Stimulated activated effector memory CD8-positive, alpha-beta T cell treated with anti-CD3 and anti-CD28 coated beads, Interleukin-12 subunit alpha, Interleukin-12 subunit beta, amount 100 ng/mL, for 72 hours (primary cell): ENCODE measurements at regions not wholly inside any gene's neighbourhood (a gene's known extent, or its start where the extent isn't known, plus 50 kb on each side); places are given as distances from the start of the nearest gene placed in this dataset.
"Not testable (repeated sequence)": the region's sequence is repeated elsewhere in the genome, so short reads cannot be mapped to it uniquely, and the experiment has no call there.

Source experiments
- ATAC-seq: fragments of 150-1000 bp; cut with Tn5 transposase; 2 replicates; pipeline ENCODE4 v1.10.0; 2021
- DNase-seq, 2 donors: peaks; one replicate each; pipeline ENCODE4 v3.0.0; 2021 to 2022; ENCODE audit warnings: low spot score in 2 of 2
- H3K27ac Mint-ChIP-seq: one replicate; pipeline ENCODE4 v1.8.0; 2022; ENCODE audit warnings: mild to moderate bottlenecking, mixed read lengths
- H3K36me3 Mint-ChIP-seq: one replicate; pipeline ENCODE4 v1.8.0; 2022; ENCODE audit warnings: mild to moderate bottlenecking, mixed read lengths
- H3K4me1 Mint-ChIP-seq: one replicate; pipeline ENCODE4 v1.8.0; 2022; ENCODE audit warnings: mixed read lengths
- H3K4me3 Mint-ChIP-seq: one replicate; pipeline ENCODE4 v1.8.0; 2022; ENCODE audit warnings: mild to moderate bottlenecking, mixed read lengths
- H3K9me3 Mint-ChIP-seq: one replicate; pipeline ENCODE4 v1.8.0; 2022; ENCODE audit warnings: mixed read lengths

DNA sequence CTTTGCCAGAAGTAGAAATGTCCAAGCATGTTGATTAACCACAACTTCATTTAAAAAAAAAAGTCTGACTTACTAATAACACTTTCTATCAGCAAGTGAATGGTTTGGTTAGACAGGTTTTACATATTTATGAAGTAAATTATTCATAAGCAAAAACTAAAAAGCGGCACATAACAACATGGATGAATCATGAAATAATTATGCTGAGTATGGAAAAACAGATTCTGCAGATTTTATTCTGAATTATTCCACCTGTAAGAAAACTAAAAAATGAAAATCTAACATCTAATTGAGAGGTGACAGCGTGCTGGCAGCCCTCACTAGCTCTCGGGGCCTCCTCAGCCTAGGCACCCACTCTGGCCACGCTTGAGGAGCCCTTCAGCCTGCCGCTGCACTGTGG lies 173.5 kb downstream of the ADAM29 start:
- Mint-ChIP-seq H3K27ac (no peak overlapping the region), H3K4me3 (no peak overlapping the region), H3K4me1 (no peaks in the 10 kb centered on the region), H3K9me3 (peaks cover 8% of the 10 kb centered on the region), H3K36me3 (no peaks in the 10 kb centered on the region)
- DNase-seq (no peak), ATAC-seq (no peak)

DNA sequence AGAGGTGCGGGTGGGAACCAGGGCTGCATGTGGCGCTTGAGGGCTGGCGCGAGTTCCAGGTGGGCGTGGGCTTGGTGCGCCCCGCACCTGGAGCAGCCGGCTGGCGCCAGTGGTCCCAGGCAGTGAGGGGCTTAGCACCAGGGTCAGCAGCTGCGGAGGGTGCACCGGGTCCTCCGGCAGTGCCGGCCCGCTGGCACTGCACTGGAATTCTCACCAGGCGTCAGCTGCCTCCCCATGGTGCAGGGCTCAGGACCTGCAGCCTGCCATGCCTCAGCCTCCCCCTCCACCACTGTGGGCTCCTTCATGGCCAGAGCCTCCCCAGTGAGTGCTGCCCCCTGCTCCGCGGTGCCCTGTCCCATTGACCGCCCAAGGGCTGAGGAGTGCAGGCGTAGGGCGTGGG lies 174.0 kb downstream of the ADAM29 start:
- ATAC-seq (no peak), DNase-seq (no peak)
- Mint-ChIP-seq H3K4me1 (no peaks in the 10 kb centered on the region), H3K4me3 (no peak overlapping the region), H3K36me3 (no peaks in the 10 kb centered on the region), H3K9me3 (peaks cover 6% of the 10 kb centered on the region), H3K27ac (no peak overlapping the region)

GRCh38 chr4:175093055-175093454 lies 174.9 kb downstream of the ADAM29 start:
- not testable (repeated sequence) for H3K4me1 Mint-ChIP-seq, DNase-seq, ATAC-seq, H3K36me3 Mint-ChIP-seq, H3K27ac Mint-ChIP-seq, H3K4me3 Mint-ChIP-seq
- H3K9me3 Mint-ChIP-seq, result peaks cover 12% of the 10 kb centered on the region

GRCh38 chr4:175103403-175103802 lies 185.2 kb downstream of the ADAM29 start:
- no peaks in the 10 kb centered on the region for H3K4me1 Mint-ChIP-seq
- H3K36me3 Mint-ChIP-seq, result no peaks in the 10 kb centered on the region
- H3K27ac Mint-ChIP-seq, result no peak overlapping the region
- ATAC-seq (no peak), DNase-seq (no peak)
- no peak overlapping the region for H3K4me3 Mint-ChIP-seq
- peaks cover 20% of the 10 kb centered on the region for H3K9me3 Mint-ChIP-seq

GRCh38 chr4:175106301-175106700 lies 188.1 kb downstream of the ADAM29 start:
- Mint-ChIP-seq H3K4me1 (no peaks in the 10 kb centered on the region), H3K36me3 (no peaks in the 10 kb centered on the region), H3K9me3 (peaks cover 28% of the 10 kb centered on the region), H3K4me3 (no peak overlapping the region), H3K27ac (no peak overlapping the region)
- DNase-seq, result no peak
- ATAC-seq, result no peak

- DNase-seq (no peak), ATAC-seq (no peak)
- Mint-ChIP-seq H3K9me3 (peaks cover 32% of the 10 kb centered on the region), H3K4me3 (no peak overlapping the region), H3K4me1 (no peaks in the 10 kb centered on the region), H3K27ac (no peak overlapping the region), H3K36me3 (no peaks in the 10 kb centered on the region)
Observed at GRCh38 chr4:175109933-175110332, 191.8 kb downstream of the ADAM29 start.

DNA sequence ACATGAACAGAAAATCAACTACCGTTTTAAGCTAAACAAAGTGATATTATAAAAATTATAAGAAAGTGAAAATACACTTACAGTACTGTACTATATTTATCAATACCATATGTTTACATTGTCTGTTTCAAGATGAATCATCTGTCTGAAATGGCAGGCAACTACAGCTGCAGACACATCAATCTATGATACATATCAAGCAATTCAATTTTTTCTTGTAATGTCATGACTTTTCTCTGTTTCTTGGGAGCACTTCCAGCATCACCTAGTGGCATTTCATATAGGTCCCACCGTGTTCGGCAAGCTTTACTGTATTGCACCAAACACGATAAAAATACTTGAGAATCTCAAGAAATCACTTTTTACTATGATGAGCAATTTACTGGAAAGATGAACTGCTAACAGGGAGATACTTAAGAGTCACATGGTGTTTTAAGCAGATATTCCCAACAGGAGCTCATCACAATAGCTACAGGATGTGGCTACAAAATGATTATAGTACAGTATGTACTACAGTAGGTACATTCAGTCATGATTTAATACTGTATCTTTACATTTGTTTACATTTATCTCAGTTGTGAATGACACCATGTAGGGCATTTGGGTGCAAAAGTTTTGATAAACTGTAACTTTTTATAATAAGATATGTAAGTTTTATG lies 207.4 kb downstream of the ADAM29 start:
- Mint-ChIP-seq H3K9me3 (peaks cover 13% of the 10 kb centered on the region), H3K36me3 (no peaks in the 10 kb centered on the region), H3K4me1 (no peaks in the 10 kb centered on the region), H3K4me3 (no peak overlapping the region), H3K27ac (no peak overlapping the region)
- no peak for ATAC-seq
- no peak for DNase-seq

- Mint-ChIP-seq H3K4me3 (no peak overlapping the region), H3K4me1 (no peaks in the 10 kb centered on the region), H3K27ac (no peak overlapping the region), H3K36me3 (no peaks in the 10 kb centered on the region), H3K9me3 (peaks cover 6% of the 10 kb centered on the region)
- no peak for ATAC-seq
- no peak for DNase-seq
Observed at GRCh38 chr4:175127314-175127713, 209.2 kb downstream of the ADAM29 start.

DNA sequence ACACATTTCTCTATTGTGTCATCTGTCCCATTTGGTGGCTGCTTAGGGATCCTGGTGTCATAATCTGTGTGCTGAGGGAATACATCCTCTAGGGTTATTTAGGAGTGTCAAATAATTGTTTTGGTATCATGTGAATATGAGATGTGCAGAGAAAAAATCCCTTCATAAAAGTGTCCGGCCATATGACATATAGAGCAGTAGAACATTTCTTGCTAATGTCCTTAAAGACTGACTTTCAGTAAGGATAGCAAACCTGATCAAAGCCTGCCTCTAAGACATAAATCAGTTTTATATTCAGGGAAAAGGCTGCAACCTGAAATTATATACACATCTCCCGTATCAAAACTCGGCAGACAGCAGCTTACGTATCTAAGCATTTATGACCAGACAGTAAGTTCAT lies 211.6 kb downstream of the ADAM29 start:
- H3K36me3 Mint-ChIP-seq, result no peaks in the 10 kb centered on the region
- DNase-seq, result no peak
- ATAC-seq, result no peak
- H3K27ac Mint-ChIP-seq, result no peak overlapping the region
- no peak overlapping the region for H3K4me3 Mint-ChIP-seq
- H3K4me1 Mint-ChIP-seq, result no peaks in the 10 kb centered on the region
- H3K9me3 Mint-ChIP-seq, result peaks cover 2% of the 10 kb centered on the region

DNA sequence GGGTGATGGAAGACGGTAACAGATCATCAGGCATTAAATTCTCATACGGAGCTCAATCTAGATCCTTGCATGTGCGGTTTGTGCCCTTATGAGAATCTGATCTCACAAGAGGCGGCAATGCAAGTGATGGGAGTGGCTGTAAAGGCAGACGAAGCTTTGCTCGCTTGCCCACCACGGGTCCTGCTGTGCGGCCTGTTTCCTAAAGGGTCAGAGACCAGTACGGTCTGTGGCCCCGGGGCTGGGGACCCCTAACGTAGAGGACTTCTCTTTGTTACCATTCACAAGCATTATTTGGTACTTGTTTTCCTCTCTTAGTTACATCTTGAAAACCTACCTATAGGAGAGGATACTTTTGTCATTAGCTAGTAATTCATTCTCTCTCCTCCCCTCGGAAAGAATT lies 221.0 kb downstream of the ADAM29 start:
- DNase-seq, result no peak
- H3K36me3 Mint-ChIP-seq, result no peaks in the 10 kb centered on the region
- H3K27ac Mint-ChIP-seq, result no peak overlapping the region
- no peaks in the 10 kb centered on the region for H3K4me1 Mint-ChIP-seq
- ATAC-seq, result no peak
- H3K4me3 Mint-ChIP-seq, result no peak overlapping the region
- peaks cover 14% of the 10 kb centered on the region for H3K9me3 Mint-ChIP-seq

- H3K4me1 Mint-ChIP-seq, result no peaks in the 10 kb centered on the region
- DNase-seq, result no peak
- no peak overlapping the region for H3K27ac Mint-ChIP-seq
- no peaks in the 10 kb centered on the region for H3K36me3 Mint-ChIP-seq
- H3K4me3 Mint-ChIP-seq, result no peak overlapping the region
- ATAC-seq, result no peak
- peaks cover 13% of the 10 kb centered on the region for H3K9me3 Mint-ChIP-seq
Observed at GRCh38 chr4:175143116-175143515, 225.0 kb downstream of the ADAM29 start.

DNA sequence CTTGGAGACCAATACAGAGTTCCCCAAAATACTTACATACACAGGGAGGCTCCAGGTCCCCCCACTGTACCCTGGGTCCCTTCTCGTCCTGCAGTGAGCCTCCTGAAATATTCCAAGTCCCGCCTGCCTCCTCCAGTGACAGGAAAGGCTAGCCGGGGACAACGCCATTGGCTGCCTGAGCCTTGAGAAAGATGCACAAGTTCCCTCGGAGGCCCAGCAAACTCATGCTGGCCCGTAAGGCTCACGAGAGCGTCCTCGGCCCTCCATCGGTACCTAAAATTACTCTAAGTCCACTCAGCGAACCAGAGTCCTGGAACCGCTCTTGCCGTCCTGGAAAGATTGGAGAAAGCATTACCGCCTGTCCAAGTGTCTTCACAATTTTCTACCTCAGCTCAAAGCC lies 228.6 kb downstream of the ADAM29 start:
- no peak overlapping the region for H3K27ac Mint-ChIP-seq
- peaks cover 17% of the 10 kb centered on the region for H3K9me3 Mint-ChIP-seq
- no peaks in the 10 kb centered on the region for H3K4me1 Mint-ChIP-seq

DNA sequence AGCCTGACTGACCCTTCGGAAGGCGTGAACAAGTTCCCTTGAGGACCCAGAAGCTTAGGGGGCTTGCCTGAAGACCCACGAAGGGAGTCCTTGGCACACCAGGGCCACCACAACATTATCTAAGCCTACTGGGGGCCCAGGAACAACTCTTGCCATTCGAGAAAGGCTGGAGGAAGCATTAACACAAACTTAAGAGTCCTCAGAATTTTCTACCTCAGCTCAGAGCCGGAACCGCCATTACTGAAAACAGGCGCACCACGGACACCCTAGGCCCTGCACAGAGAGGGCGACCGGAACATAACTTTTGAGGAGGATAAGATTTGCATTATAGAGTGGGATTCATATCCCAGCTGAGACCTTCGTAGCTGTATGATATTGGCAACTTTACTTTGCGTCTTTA lies 229.1 kb downstream of the ADAM29 start:
- no peak overlapping the region for H3K4me3 Mint-ChIP-seq
- no peak overlapping the region for H3K27ac Mint-ChIP-seq
- peaks cover 21% of the 10 kb centered on the region for H3K9me3 Mint-ChIP-seq
- no peaks in the 10 kb centered on the region for H3K36me3 Mint-ChIP-seq
- ATAC-seq (no peak), DNase-seq (no peak)
- H3K4me1 Mint-ChIP-seq, result no peaks in the 10 kb centered on the region

More for the DNA sequence above, 228.6 kb downstream of the ADAM29 start:
- no peak overlapping the region for H3K4me3 Mint-ChIP-seq
- ATAC-seq, result no peak
- DNase-seq, result no peak
- no peaks in the 10 kb centered on the region for H3K36me3 Mint-ChIP-seq

DNA sequence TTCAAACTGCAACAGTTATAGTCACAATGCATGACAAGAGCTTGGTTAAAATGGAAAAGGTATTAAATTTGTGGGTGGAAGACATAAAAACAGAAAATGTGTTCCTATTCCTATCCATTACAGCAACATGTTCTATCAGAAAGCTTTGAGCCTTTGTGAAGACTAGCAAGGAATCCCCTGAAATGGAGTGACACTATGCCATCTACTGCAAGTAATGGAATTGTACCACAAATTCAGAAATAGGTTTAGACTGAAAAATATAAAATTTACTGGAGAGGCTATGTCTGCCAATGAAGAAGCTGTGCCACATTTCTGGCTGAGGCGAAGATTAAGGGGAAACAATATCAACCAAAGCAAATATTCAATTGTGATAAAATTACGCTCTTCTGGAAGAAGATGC lies 247.9 kb downstream of the ADAM29 start:
- no peak overlapping the region for H3K4me3 Mint-ChIP-seq
- H3K9me3 Mint-ChIP-seq, result peaks cover 9% of the 10 kb centered on the region
- ATAC-seq (no peak), DNase-seq (no peak)
- no peaks in the 10 kb centered on the region for H3K4me1 Mint-ChIP-seq
- H3K36me3 Mint-ChIP-seq, result no peaks in the 10 kb centered on the region
- no peak overlapping the region for H3K27ac Mint-ChIP-seq

DNA sequence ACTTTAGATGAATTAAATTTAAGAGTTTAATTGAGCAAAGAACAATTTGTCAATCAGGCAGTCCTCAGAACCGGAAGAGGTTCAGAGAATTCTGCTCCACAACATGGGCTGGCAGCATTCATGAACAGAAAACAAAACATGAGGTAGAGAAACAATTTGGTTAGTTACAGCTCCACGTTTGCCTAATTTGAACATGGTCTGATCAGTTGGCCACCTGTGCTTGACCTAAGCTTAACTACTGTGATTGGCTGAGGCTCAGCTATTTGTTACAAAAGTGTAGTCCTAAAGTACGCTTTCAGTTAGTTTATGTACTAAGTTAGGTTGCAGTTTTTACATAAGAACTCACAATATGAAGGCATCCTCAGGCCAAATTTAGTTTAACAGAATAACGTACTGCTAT lies 258.6 kb downstream of the ADAM29 start:
- no peaks in the 10 kb centered on the region for H3K4me1 Mint-ChIP-seq
- DNase-seq (no peak), ATAC-seq (no peak)
- H3K4me3 Mint-ChIP-seq, result no peak overlapping the region
- H3K27ac Mint-ChIP-seq, result no peak overlapping the region
- peaks cover under 1% of the 10 kb centered on the region for H3K9me3 Mint-ChIP-seq
- no peaks in the 10 kb centered on the region for H3K36me3 Mint-ChIP-seq

DNA sequence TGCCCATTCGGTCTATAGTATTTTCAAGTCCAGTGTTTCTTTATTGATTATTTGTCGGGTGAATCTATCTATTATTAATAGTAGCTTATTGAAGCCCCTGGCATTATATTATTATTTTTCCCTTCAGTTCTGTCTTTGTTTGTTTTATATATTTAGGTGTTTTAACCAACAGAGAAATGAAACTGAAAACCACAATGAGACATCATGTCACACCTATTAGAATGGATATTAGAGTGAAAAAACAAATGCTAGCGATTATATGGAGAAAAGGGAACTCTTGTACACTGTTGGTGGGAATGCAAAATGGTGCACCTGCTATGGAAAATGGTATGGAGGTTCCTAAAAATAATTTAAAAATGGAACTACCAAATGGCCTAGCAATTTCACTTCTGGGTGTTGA lies 272.5 kb downstream of the ADAM29 start:
- H3K36me3 Mint-ChIP-seq, result no peaks in the 10 kb centered on the region
- H3K27ac Mint-ChIP-seq, result no peak overlapping the region
- no peak overlapping the region for H3K4me3 Mint-ChIP-seq
- no peaks in the 10 kb centered on the region for H3K9me3 Mint-ChIP-seq
- no peaks in the 10 kb centered on the region for H3K4me1 Mint-ChIP-seq
- ATAC-seq (no peak), DNase-seq (no peak)

DNA sequence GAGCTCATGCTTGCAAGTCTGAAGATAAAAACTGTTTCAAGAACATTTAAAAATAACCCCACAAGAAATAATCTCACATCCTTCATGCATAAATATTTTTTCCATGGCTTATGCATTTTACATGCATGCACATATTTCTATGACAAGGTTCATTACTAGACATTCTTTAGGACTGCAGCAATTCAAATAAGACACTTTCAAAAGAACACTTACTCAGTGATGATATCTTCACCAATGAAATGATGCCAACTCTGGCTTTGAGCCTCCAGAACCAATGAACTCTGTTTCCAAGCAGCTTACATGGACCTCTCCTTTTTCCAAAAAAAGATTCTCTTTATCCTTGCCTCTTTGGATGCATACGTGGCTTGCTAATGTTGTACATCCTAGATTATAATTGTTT lies 279.9 kb downstream of the ADAM29 start:
- Mint-ChIP-seq H3K4me3 (no peak overlapping the region), H3K36me3 (no peaks in the 10 kb centered on the region), H3K4me1 (no peaks in the 10 kb centered on the region), H3K9me3 (peaks cover 5% of the 10 kb centered on the region), H3K27ac (no peak overlapping the region)
- ATAC-seq (no peak), DNase-seq (no peak)
